ENCODE measurements at regions not wholly inside any gene's neighbourhood (a gene's known extent, or its start where the extent isn't known, plus 50 kb on each side); places are given as distances from the start of the nearest gene placed in this dataset.

DNA sequence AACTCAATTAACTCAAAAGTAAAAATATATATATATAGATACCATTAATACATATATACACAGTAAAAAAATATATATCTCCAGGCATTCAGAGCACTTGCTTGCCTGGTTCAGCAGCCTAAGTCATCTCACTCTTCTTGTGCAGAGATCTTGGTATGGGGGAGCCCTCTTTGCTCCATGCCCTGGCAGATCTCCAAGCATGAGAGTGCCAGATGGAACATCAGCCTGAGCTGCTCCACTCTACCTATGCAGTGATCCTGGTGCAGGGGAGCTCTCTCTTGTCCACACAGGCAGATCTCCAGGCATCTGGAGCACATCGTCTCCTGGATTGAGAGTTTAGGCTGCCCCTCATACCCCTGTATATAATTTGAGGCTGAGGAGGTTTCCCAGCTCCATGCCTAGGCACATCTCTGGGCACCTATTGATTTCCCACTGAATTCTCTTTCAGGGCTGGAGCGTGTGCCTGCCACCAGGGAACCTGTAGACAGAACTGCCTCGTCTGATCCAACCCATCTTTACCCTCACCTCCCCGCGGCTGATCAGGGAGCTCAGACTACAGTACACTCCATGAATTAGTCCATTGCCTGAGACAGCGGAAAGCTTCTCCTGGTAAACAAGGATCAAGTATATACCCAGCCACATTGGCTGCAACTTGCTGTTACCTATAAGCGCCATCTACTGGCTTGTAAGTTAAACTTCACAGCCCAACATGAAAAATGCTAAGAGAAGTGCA, 342.4 kb upstream of the GRIA1 start (continued):
- no peak for TF ChIP-seq HSF1 (IDR thresholded peaks at IDR 0.05; ENCODE audit: low read depth, low read length)

DNA sequence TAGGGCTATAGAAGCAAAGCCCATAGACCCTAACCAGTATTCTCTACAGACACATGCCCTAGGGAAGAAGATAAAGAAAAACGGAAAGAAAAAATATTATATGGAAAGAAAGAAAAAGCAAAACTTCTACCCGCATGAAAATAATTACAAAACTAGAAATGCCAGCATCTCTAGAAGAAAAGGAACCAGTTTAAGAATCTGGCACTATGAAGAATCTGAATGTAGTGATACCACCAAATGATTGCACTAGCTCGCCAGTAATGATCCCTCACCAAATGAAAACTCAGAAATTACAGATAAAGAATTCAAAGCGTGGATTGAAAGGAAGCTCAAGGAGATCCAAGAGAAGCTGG, 341.9 kb upstream of the GRIA1 start:
- H4K20me1 ChIP-seq (ENCODE audit: control insufficient read depth, insufficient read depth) = no peaks in the 10 kb centered on the region
- no peak overlapping the region for H2AFZ ChIP-seq (ENCODE audit: control insufficient read depth, low read depth, low read length)
- H3K9me3 ChIP-seq (replicated peaks; ENCODE audit: control insufficient read depth, insufficient read depth, low read length) = no peaks in the 10 kb centered on the region; the same call in 2 of the 3 replicates
- H3K79me2 ChIP-seq (ENCODE audit: control insufficient read depth, insufficient read depth, low read length) = no peaks in the 10 kb centered on the region
- BruUV-seq (replicated peaks) = no TSS peak
- H3K4me1 ChIP-seq (ENCODE audit: control insufficient read depth, insufficient read depth, low read length) = no peaks in the 10 kb centered on the region
- in situ Hi-C loops (cut with MboI) = loop anchor here (10.0 kb wide), 1 partner anchor 594 kb away; no protein-coding TSS in a partner anchor
- no peak for FAIRE-seq
- no peak for DNase-seq (ENCODE audit: low read depth, low spot score)
- POLR2A ChIA-PET = no interaction called here
- intact Hi-C loops (cut with micrococcal nuclease; ENCODE audit: unreplicated experiment) = loop anchor here (1.0 to 10.0 kb wide), 3 partner anchors 588 to 816 kb away; no protein-coding TSS in a partner anchor
- no peak overlapping the region for H3K27ac ChIP-seq (ENCODE audit: control insufficient read depth, insufficient read depth)
- CTCF ChIA-PET = interaction anchor here (0.8 to 3.3 kb wide), 13 partner anchors 15 to 818 kb away, joined by 3 to 16 read pairs (median 4); no protein-coding TSS in a partner anchor
- no peak for ATAC-seq
- no peak overlapping the region for H3K9ac ChIP-seq (ENCODE audit: control insufficient read depth, insufficient read depth, low read length)
- SMC1A ChIA-PET (ENCODE audit: uncharacterized antibody, unreplicated experiment) = interaction anchor here (0.7 to 2.8 kb wide), 6 partner anchors 9 to 816 kb away, joined by 3 to 11 read pairs (median 4); no protein-coding TSS in a partner anchor
- H3K27me3 ChIP-seq (replicated peaks in 1 of 2; ENCODE audit: control insufficient read depth in 2 of 2, insufficient read depth in 2 of 2, low read length in 1 of 2) = no peaks in the 10 kb centered on the region
- no peak overlapping the region for H3K4me2 ChIP-seq (ENCODE audit: control insufficient read depth, insufficient read depth)
- TF ChIP-seq RAD51 (IDR thresholded peaks at IDR 0.05) (no peak), CBX3 (IDR thresholded peaks at IDR 0.05; ENCODE audit: borderline replicate concordance, low read depth) (no peak), HDAC2 (IDR thresholded peaks at IDR 0.05) (no peak), PML (IDR thresholded peaks at IDR 0.05; ENCODE audit: low read length) (no peak), FOXK2 (IDR thresholded peaks at IDR 0.05) (no peak)
- TF ChIP-seq, protein P1, sequence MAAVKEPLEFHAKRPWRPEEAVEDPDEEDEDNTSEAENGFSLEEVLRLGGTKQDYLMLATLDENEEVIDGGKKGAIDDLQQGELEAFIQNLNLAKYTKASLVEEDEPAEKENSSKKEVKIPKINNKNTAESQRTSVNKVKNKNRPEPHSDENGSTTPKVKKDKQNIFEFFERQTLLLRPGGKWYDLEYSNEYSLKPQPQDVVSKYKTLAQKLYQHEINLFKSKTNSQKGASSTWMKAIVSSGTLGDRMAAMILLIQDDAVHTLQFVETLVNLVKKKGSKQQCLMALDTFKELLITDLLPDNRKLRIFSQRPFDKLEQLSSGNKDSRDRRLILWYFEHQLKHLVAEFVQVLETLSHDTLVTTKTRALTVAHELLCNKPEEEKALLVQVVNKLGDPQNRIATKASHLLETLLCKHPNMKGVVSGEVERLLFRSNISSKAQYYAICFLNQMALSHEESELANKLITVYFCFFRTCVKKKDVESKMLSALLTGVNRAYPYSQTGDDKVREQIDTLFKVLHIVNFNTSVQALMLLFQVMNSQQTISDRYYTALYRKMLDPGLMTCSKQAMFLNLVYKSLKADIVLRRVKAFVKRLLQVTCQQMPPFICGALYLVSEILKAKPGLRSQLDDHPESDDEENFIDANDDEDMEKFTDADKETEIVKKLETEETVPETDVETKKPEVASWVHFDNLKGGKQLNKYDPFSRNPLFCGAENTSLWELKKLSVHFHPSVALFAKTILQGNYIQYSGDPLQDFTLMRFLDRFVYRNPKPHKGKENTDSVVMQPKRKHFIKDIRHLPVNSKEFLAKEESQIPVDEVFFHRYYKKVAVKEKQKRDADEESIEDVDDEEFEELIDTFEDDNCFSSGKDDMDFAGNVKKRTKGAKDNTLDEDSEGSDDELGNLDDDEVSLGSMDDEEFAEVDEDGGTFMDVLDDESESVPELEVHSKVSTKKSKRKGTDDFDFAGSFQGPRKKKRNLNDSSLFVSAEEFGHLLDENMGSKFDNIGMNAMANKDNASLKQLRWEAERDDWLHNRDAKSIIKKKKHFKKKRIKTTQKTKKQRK (IDR thresholded peaks at IDR 0.05; ENCODE audit: low read depth, low read length) = no peak
- no peaks in the 10 kb centered on the region for H3K36me3 ChIP-seq (ENCODE audit: control insufficient read depth in 2 of 2, insufficient read depth in 2 of 2, low read length in 1 of 2)
- H3K4me3 ChIP-seq = no peak overlapping the region
- RAD21 ChIA-PET (ENCODE audit: unreplicated experiment) = interaction anchor here (1.5 to 1.8 kb wide), 3 partner anchors 588 to 816 kb away, joined by 5 to 9 read pairs (median 7); no protein-coding TSS in a partner anchor
- 25% methylated on average over 4 of the region's 4 CpGs for WGBS (ENCODE audit: insufficient coverage, insufficient replicate concordance, low lambda C conversion rate, missing lambda C conversion rate)
